IPS DF 19.7 (cell line): ENCODE measurements at regions not wholly inside any gene's neighbourhood (a gene's known extent, or its start where the extent isn't known, plus 50 kb on each side); places are given as distances from the start of the nearest gene placed in this dataset.

Source experiments
- DNase-seq: peaks from one replicate; pipeline ENCODE4 v3.0.0-alpha.2; 2013; ENCODE audit warnings: low read depth, low spot score

DNA sequence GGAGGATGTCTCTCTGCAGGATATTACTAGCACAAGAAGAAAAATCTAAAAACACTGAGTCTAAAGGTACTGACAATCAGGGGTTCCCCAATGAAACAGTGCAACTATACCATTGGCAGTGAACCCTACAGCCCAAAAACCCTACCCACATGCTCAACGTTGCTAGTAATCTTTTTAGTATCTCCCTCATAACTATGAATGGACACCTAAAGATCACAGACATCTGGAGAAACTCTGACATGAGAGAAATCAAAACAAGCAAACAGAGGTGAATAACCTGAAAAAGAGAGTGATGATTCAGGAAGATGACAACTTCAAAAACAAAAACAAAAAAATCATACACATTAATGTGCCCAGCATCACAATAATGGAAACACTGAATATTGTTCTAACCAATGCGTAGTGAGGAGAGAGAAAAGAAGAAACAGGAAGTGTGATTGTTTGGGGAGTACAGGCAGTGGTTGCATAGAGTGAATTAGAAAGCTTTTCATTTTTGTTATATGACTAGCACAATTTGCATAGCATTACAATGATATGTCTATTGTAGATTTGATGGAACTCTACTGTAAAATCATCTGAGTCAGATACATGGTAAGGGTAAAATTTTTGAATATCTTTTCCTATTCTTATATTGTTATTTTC is 78.9 kb upstream of the FMR1 start:
- no peak for DNase-seq

- DNase-seq, result no peak
Measured at GRCh38 chrX:147838465-147839131, 73.1 kb upstream of the FMR1 start.

GRCh38 chrX:147846676-147847075 is 65.0 kb upstream of the FMR1 start:
- no peak for DNase-seq

DNA sequence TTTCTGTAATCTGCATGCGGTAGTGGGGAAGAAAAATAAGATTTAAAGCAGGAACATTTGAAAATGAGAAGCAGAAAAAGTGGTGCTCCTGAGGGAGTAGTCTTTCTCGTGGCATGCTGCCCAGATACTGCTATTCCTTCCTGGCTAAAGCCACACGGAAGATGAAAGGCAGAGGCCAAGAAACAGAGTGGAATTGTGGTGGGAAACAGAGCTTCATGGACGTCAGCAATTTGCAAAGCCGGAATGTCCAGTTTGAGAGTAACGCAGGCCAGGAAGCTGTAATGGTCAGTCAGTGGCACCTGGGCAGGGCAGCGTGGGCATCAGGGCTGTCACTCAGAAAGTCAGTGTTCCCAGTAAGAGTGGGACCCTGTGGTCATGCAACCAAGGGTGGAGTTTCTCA is 63.7 kb upstream of the FMR1 start:
- DNase-seq, result no peak

- DNase-seq, result no peak
Measured at GRCh38 chrX:147848543-147849443, 62.9 kb upstream of the FMR1 start.

GRCh38 chrX:147850875-147851274 is 60.8 kb upstream of the FMR1 start:
- DNase-seq, result no peak

- no peak for DNase-seq
Measured at GRCh38 chrX:147853701-147854100, 58.0 kb upstream of the FMR1 start.

- DNase-seq, result no peak
Measured at GRCh38 chrX:147859666-147860065, 52.1 kb upstream of the FMR1 start.
